AG04450 (cell line): ENCODE measurements at regions not wholly inside any gene's neighbourhood (a gene's known extent, or its start where the extent isn't known, plus 50 kb on each side); places are given as distances from the start of the nearest gene placed in this dataset.

Experiments
- CTCF ChIA-PET: fragments of 300-600, 350-600 bp; formaldehyde crosslinking; extraction: SDS; loops from one replicate; lab custom pipeline; 2022; ENCODE audit warnings: antibody characterized with exemption, inconsistent platforms; lab: Charles Lee
- POLR2A ChIA-PET: fragments of 350-600 bp; formaldehyde crosslinking; extraction: SDS; loops from one replicate; lab custom pipeline; 2021; ENCODE audit warnings: antibody characterized with exemption, inconsistent platforms; lab: Yijun Ruan, JAX
- DNase-seq: peaks from one replicate; pipeline ENCODE4 v3.0.0-alpha.2; 2011; ENCODE audit warnings: low read depth, low spot score
- H3K27ac ChIP-seq: one replicate; pipeline ENCODE4 v1.5.1; 2012; ENCODE audit warnings: low read depth, low read length, control low read depth
- H3K27me3 ChIP-seq: one replicate; pipeline ENCODE4 v1.6.0; 2012; ENCODE audit warnings: low read length; ENCODE audit not compliant: control insufficient read depth, insufficient read depth
- H3K4me3 ChIP-seq: 2 replicates; pipeline ENCODE4 v1.5.1; 2011; ENCODE audit warnings: mild to moderate bottlenecking, low read depth, low read length, control low read depth
- H3K9me3 ChIP-seq: 2 replicates; pipeline ENCODE4 v1.5.1; 2012; ENCODE audit warnings: low read length; ENCODE audit not compliant: control insufficient read depth, insufficient read depth
- TF ChIP-seq, protein P1 (sequence below): IDR thresholded peaks from 2 replicates; pipeline ENCODE4 v1.5.1; 2011; ENCODE audit warnings: low read depth, low read length, control low read depth, inconsistent platforms

DNA sequence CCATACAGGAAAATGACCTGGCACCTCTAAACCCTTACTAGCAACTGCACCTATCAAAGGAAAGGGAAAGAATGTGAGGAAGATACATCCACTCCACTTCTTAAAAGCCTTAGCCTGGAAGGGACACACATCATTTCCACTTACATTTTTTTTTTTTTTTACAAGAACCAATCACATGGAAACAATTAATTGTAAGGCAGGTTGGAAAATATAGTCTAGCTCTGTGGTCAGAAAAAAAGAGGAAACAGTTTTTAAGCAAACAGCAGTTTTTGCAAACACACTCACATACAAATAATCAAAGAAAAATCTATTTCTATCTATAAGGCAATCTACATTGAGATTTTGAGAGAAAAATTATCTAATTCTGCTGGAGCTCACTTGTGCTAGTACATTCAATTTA lies 98.9 kb upstream of the SPRED1 start:
- Histone ChIP-seq H3K27me3 (peaks cover under 1% of the 10 kb centered on the region), H3K9me3 (peaks cover 3% of the 10 kb centered on the region; the same call in 1 of the 2 replicates), H3K27ac (no peak overlapping the region), H3K4me3 (no peak overlapping the region)
- ChIA-PET CTCF (no interaction called here), POLR2A (no interaction called here)
- DNase-seq = no peak
- TF ChIP-seq, protein P1, sequence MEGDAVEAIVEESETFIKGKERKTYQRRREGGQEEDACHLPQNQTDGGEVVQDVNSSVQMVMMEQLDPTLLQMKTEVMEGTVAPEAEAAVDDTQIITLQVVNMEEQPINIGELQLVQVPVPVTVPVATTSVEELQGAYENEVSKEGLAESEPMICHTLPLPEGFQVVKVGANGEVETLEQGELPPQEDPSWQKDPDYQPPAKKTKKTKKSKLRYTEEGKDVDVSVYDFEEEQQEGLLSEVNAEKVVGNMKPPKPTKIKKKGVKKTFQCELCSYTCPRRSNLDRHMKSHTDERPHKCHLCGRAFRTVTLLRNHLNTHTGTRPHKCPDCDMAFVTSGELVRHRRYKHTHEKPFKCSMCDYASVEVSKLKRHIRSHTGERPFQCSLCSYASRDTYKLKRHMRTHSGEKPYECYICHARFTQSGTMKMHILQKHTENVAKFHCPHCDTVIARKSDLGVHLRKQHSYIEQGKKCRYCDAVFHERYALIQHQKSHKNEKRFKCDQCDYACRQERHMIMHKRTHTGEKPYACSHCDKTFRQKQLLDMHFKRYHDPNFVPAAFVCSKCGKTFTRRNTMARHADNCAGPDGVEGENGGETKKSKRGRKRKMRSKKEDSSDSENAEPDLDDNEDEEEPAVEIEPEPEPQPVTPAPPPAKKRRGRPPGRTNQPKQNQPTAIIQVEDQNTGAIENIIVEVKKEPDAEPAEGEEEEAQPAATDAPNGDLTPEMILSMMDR = no peak

DNA sequence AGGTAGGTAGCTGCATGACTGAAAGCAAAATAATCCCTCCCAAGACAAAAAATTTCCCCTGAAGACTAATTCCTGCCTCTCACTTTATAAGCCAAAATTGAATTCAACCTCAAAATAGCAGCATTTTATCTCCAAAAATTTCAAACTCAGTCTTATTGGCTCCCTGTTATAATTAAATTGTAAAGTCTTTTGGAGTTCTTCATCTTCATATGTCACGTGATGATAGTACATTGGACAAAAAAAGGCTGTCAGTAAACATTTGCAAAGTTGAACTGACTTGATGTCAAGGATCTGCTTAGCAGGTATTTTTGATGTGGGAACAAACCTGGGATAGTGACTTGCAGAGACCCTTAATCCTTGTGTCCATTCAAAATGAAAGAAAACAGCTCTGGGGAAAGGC lies 98.4 kb upstream of the SPRED1 start:
- TF ChIP-seq, protein P1 = no peak
- ChIA-PET POLR2A (no interaction called here), CTCF (interaction anchor here (1.0 kb wide), 1 partner anchor 10 kb away, joined by 3 read pairs; no protein-coding TSS in a partner anchor)
- peaks cover 3% of the 10 kb centered on the region; the same call in 1 of the 2 replicates for H3K9me3 ChIP-seq
- no peak overlapping the region for H3K27ac ChIP-seq
- no peak for DNase-seq
- H3K4me3 ChIP-seq = no peak overlapping the region
- peaks cover 4% of the 10 kb centered on the region for H3K27me3 ChIP-seq

DNA sequence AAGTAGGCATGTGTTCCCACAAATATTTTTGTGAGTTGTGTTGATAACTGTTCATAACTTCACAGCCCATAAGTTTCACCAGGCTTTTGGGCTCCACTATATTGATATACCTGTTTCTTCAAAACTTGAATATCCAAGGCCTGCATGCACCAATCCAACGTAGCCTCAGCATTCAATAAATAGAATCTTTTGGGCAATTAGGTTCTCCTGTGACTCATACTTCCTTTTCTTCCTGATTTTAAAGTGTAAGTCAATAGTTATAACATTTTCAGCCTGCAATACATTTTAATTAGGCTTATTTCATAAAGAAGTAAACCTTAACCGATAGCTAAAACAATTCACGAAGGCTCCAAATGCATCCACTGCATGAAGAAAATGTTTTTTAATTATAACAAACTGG lies 97.8 kb upstream of the SPRED1 start:
- ChIA-PET POLR2A (no interaction called here), CTCF (interaction anchor here (1.0 kb wide), 1 partner anchor 10 kb away, joined by 3 read pairs; no protein-coding TSS in a partner anchor)
- H3K9me3 ChIP-seq = peaks cover 3% of the 10 kb centered on the region; the same call in 1 of the 2 replicates
- H3K27me3 ChIP-seq = peaks cover 4% of the 10 kb centered on the region
- DNase-seq = no peak
- H3K4me3 ChIP-seq = no peak overlapping the region
- TF ChIP-seq, protein P1 = no peak
- H3K27ac ChIP-seq = no peak overlapping the region

DNA sequence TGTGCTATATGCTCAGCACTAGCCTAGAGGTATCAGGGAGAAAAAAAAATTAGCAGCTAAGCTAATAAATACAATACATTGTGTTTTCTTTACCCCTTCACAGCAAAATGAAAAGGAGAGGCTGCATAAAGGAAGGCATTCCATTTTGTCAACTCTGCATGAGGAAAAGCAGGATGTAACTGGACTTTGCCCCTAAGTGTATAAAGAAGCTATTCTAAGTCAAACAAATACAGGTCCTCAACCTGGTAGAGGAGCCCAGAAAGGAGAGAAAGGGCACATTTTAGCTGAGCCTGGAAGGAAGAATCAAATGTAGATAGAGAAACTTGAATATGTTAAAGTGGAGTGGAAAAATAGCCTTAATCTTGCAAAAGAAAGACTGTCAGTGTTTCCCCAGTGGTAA lies 89.0 kb upstream of the SPRED1 start:
- H3K27ac ChIP-seq = no peak overlapping the region
- DNase-seq = no peak
- H3K4me3 ChIP-seq = no peak overlapping the region
- H3K9me3 ChIP-seq = no peaks in the 10 kb centered on the region
- TF ChIP-seq, protein P1 = no peak
- peaks cover 24% of the 10 kb centered on the region for H3K27me3 ChIP-seq
- POLR2A ChIA-PET = no interaction called here
- CTCF ChIA-PET = no interaction called here

DNA sequence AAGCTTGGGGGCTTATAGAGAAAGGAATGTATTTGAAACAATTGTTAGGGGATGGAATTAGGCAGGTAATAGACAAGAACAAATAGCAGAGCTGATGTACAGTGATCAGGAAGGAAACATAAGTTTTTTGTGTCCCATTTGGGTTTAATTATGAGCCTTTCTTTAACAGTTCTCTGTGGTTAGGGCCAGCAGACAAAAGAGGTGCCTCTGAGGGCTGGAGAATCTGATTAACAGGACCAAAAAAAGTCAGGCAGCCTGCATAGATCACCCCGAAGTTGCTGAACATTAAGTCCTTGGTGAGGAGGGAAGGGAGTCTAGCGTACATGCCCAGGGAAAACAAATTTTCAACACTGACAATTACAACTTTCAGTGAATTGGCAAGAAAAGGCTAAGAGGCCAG lies 88.6 kb upstream of the SPRED1 start:
- Histone ChIP-seq H3K27me3 (peaks cover 21% of the 10 kb centered on the region), H3K9me3 (no peaks in the 10 kb centered on the region), H3K4me3 (no peak overlapping the region), H3K27ac (no peak overlapping the region)
- ChIA-PET POLR2A (no interaction called here), CTCF (interaction anchor here (0.7 kb wide), 1 partner anchor 9 kb away, joined by 3 read pairs; no protein-coding TSS in a partner anchor)
- TF ChIP-seq, protein P1 = no peak
- DNase-seq = no peak
